Stimulated activated CD8-positive, alpha-beta memory T cell treated with anti-CD3 and anti-CD28 coated beads, Interleukin-2, amount 100 ng/mL, for 1 hour (primary cell): ENCODE measurements at regions not wholly inside any gene's neighbourhood (a gene's known extent, or its start where the extent isn't known, plus 50 kb on each side); places are given as distances from the start of the nearest gene placed in this dataset.
"Not testable (repeated sequence)": the region's sequence is repeated elsewhere in the genome, so short reads cannot be mapped to it uniquely, and the experiment has no call there.

Experiments used
- DNase-seq, 2 donors: peaks; one replicate each; pipeline ENCODE4 v3.0.0-alpha.2; 2020; ENCODE audit warnings: low read depth in 2 of 2

DNA sequence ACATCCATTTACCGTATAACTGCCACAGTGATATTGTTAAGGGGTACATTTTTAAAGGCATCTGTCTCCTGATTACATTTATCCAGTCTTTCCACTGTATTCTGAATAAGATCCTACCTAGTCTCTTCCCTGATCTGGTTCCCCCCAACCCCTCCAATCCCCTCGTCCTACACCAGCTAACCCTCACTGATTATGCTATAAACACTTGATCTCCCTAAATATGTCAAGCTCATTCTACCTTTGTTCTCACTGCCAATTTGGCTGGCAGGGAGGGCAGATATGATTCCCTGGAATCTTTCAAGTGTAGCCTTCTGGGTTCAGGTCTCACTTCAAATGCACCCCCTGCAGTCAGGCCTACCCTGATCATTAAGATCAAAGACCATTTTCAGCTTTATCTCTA is 1379.8 kb upstream of the MIR17HG start:
- DNase-seq, result no peak

DNA sequence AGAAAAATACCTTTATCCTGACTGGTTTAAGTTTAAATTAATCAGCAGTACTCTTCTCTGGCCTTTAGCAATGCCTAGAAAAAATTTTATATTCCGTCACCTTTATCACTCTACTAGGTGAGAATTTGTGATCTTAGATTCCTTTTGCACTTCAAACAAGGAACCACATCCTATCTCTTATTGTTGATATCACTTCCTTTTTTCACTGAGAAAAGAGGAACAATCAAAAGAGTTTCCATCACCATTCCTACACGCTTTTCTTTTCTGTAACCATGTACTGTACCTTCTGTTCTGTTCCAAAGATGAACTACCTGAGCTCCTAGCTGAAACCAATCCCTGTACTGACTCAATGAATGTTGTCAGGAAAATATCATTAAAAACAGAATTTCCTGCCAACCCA is 1379.0 kb upstream of the MIR17HG start:
- no peak for DNase-seq

DNA sequence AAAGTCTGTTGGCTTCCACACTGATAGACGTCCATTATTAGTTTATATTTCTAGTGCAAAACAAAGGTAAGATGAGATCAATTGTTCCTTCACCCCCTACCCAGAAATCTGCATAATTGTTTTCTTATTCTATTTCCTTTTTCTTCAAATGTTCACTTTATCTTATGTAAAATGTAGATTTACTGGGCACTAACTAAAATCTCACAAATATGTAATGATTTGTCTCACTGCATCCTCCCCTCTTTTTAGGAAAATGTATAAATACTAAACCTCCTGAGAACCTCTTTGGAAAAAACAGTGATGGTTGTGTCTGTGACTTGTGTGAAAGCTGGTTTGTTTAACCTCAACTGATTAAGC is 1377.2 kb upstream of the MIR17HG start:
- no peak for DNase-seq

DNA sequence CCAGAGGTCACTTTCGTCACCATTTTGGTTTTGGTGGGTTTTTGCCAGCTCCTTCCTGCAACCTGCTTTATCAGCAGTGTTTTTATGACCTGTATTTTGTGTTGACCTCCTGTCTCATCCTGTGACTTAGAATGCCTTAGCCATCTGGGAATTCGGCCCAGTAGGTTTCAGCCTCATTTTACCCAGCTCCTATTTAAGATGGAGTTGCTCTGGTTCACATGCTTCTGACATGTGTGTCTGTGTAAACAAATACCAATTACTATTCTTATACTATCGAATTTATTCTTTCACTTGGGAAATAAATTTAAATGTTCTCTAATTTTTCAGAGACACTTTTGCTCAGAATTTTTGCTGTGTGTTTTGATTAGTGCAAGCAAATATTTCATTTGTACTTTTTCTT is 1370.3 kb upstream of the MIR17HG start:
- DNase-seq, result no peak

DNA sequence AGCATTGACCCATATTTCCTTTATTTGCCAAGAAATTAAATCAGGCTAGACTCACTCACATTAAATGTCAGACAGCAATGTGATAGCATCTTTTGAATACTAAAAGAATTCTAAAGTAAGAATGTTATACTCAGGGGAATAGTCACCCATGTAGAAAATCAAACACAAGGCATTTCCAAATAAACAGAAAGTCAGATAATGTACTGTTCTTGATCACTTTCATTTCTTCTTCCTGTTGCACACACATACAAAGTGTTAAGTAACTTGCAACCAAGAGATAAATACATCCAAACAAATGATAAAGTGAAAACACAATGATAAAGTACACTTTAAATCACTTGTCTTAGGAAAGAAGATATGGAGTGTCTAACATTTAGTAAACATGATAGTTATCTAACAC is 1366.6 kb upstream of the MIR17HG start:
- no peak for DNase-seq

DNA sequence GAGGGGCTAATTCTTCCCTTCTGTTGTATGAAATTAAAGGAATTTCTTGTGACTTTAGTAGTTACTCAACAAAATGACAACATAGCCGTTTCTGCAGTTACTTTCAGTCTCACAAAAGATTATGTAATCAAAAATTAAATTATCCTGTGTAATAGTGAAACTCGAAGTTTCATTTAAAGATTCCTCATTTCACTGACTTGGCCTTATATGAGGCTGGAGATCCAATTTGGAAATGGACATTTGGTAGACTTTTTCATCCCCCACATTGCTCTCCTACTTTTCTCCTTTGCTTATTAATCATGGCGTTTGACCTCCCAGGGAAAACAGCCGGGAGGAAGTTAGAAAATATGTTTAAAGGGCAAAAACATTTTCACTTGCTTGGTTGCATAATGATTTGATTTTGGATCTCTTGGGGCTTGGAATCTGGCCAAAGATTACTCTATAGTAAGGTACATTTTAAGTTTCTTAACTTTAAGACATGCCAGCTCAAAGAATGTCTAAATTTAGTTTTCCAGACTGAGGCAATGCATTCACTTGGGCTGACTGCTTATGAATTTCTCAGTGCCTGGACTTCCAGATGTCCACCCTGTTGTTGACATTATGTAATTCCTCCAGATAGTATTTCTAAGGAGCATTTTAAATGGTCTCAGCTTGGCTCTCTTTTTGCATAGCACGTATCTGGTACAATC is 1364.9 kb upstream of the MIR17HG start:
- no peak for DNase-seq

DNA sequence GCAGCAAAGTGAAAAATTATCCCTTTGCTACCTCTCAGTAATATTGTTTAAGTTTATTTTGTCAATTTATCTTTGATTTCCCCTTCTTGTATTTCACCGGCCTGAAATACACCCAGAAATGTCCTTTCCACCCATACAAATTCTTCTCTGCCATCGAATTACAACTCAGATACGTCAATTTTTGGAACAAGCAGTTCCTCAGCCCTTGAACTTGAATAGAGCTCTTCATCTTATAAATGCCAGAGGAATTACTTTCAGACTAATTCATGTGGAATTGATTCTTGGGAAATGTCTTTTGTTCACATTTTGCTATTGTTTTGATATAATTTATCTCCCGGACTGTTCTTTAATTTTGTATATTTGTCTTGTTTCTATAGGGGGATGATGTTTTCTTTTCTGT is 1359.3 kb upstream of the MIR17HG start:
- no peak for DNase-seq

DNA sequence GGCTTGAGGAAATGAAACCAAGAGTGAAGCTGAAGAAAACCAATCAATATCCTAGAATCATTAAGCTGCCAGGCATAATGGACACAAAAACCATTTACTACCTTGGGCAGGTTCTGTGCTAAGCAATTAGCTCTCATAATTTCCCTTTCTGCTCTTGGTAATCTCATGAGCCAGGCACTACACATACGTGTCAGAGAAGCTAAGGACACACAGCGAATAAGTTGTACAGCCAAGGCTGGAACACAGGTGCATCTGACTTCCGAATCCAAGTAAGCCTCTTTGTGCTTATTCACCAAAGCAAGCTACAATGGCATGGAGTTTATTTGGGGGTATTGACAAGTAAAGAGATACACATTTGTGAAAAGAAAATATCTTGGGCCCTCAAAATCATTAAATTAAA is 1343.9 kb upstream of the MIR17HG start:
- no peak for DNase-seq

DNA sequence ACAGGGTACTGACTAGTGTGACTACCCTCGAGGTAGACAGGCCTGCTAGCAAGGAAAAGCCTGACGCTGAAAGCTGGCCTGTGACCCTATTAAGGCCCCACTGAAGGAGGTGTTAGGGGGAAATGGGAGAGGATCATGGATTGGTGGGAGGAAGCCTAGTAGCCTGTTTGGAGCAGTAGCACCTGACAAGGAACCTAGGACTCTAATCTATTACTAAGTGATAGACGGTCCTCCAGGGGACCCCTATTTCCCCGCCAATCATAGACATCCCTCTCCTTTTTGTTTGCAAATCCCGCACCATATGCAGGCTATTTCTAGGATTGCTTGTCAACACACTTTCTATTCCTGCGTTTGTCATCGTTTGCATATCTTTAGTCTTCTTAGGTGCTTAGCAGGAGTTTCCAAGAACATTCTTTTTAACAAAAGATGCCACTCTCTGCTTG is 1338.8 kb upstream of the MIR17HG start:
- DNase-seq, result no peak

DNA sequence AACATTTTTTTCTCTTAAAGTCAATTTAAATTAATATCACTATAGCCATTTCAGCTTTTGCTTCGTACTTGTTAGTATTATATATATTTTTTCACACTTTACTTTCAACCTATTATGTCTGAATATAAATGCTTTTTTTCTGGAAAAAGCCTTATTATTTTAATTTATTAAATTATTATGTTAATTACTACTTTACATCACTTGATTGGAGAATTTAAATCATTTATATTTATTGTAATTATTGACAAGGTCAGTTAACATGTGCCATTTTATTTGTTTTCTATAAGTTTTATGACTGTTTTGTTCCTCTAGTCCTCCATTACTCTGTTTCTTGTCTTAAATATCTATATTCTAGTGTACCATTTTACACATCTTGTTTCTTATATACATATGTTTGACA is 1333.4 kb upstream of the MIR17HG start:
- DNase-seq, result no peak

DNA sequence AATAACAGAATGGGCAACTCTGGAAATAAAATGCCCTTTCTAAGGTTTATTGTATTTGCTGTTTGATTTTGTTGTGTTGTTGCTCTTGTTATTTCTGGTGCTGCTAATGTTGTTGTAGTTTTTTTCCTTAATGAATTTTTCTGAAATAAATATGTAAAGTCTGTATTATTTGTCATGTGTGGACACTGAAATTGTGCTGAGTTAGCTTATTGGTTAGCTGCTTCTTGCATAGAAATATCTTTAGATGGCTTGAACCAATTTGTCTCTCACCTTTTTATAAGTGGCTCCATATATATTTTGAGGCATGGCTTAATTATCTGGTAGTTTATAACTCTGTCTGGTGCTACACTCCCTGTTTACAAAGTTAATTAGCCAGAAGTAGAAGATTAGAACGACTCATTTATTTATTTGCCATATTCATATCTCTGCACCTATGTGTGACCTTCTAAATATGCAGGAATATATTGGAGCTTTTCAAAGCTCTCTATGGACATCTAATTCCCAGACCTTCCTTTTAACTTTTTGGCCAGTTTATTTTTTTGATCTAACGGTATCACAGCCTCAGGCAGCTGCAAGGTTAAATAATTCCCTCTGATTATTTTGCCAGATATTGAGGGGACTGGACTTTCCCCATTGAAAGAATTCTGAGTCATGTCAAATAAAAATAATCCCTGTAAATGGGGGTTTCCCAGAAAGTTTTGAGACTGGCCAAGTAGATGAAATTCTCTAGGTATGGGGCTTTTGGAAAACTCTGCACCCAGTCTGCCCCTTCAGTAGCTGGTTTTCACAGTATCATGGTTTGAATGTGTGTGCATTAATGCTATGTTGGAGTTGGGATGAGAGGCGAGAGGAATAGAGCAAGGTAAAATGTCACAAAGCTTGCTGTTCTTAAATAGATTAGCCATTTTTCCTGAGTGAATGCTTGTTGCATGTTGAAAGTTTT is 1331.7 kb upstream of the MIR17HG start:
- no peak for DNase-seq

DNA sequence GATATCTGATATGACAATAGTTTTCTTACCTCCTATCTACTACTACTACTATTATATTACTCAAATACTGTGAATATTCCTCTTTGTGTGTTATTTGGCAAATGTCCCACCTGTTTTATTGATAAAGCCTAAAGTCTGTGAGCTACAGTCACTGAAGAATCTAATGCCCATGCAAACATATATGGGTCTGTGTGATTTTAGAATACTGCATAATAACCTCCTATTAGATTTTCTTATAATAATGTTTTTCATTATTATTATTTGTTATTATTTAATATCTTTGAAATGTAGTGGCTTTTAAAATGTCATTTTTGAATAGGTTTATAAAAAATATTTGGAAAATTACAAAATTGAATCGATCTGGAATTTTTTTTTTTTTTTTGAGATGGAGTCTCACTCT is 1330.8 kb upstream of the MIR17HG start:
- no peak for DNase-seq

DNA sequence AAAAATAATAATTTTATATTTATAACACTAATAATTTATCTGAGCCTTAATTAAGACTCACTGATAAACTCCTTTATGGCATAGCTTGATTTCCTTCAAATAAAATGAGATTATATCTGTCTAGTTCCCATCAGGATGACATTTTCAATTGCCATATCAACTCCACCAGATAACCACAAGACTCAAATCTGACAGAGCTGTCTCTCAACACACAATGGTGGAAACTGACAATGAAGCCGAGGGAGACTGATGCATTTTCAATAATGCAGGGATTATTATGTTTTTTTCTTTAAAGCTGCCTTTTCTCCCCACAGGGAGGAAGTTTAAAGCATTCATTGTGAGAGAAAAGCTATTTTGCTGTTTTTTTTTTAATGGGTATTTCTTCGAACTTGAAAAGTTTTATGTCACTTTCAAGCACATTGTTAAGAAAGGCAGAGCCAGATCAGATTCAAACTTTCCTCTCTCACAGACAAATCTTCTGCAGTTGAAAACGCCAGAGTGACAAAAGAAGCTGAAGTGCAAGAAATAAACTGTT is 1326.9 kb upstream of the MIR17HG start:
- DNase-seq, result no peak

DNA sequence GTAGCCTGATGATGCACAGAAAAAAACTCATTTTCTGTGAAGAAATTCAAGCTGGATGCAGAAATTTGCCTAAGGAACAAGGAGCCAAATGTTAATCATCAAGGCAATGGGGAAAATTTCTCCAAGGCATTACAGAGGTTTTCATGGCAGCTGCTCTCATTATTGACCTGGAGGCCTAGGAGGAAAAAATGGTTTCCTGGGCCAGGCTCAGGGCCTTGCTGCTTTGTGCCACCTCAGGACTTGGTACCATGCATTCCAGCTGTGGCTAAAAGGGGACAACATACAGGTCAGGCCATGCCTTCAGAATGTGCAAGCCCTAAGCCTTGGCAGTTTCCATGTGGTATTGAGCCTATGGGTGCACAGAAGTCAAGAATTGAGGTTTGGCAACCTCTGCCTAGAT is 1320.1 kb upstream of the MIR17HG start:
- DNase-seq, result no peak

DNA sequence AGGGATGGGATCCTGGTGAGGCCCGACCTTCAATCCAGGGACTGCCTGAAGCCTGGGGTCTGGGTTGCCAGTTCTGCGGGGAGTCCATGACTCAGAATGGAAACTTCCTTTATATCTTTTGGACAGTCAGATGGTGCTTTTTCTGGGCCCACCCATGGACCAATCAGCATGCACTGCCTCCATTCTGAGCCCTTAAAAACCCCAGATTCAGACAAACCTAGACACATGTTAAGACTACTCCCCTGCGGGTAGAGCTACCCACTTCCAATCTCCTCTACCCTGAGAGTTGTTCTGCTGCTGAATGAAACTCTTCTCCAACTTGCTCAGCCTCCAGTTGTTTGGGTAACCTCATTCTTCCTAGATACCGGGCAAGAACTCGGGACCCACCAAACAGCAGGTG is 1315.2 kb upstream of the MIR17HG start:
- no peak for DNase-seq

DNA sequence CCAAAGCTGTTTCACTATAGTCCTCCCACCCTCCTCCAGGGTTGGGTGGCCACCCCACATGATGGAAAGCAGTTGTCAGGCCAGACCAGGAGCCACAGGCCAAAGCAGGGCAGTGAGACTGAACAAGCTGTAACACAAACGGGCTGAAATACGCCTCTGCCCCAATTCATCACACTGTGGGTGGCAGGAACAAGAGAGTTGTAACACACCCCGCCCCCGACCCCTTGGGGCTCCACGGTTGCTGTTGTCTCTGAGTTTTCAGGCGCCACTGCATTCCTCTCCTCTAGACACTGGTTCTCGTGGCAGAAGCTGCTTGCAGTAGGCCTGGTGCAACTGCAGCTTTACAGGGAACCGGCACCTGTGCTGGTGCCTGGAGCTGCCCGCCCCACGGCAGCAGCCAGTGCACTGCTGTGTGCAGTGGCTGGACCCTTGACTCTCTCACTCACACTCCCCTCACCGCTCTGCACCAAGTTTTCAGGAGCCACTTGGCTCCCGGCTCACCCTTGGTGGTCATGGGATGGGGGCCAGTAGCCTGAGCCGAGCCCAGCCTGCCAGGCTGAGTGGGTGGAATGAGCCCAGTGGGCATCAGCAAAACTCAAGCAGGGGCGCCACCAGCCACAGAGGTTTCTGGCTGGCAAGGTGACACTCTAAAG is 1314.5 kb upstream of the MIR17HG start:
- no peak for DNase-seq

DNA sequence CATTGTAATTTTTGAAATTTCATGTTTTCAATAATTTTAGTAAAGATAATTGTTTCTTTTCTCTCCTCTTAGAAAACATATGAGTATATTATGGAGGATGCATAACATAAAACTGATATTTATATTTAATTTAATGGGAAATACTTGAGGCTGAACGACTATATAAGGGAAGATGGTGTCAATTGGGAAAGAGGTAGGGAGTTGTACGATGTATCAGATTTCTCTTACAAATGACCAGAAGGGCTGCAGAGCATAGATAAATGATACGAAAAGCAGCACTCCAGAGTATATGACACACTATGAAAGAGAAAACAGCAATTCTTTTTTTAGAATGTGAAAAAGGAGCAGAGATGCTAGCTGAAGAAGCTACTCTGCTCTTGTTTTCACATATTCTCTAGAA is 1308.0 kb upstream of the MIR17HG start:
- DNase-seq, result no peak

DNA sequence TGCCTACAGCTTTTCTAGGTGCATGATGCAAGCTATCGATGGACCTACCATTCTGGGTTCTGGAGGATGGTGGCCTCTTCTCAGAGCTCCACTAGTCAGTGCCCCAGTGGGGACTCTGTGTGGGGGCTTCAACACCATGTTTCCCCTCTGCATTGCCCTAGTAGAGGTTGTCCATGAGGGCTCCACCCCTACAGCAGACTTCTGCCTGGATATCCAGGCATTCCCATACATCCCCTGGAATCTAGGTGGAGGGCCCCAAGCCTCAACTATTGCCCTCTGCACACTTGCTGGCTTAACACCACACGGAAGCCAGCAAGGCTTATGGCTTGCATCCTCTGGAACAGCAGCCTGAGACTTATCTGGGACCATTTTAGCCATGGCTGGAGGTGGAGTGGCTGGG is 1299.9 kb upstream of the MIR17HG start:
- no peak for DNase-seq

DNA sequence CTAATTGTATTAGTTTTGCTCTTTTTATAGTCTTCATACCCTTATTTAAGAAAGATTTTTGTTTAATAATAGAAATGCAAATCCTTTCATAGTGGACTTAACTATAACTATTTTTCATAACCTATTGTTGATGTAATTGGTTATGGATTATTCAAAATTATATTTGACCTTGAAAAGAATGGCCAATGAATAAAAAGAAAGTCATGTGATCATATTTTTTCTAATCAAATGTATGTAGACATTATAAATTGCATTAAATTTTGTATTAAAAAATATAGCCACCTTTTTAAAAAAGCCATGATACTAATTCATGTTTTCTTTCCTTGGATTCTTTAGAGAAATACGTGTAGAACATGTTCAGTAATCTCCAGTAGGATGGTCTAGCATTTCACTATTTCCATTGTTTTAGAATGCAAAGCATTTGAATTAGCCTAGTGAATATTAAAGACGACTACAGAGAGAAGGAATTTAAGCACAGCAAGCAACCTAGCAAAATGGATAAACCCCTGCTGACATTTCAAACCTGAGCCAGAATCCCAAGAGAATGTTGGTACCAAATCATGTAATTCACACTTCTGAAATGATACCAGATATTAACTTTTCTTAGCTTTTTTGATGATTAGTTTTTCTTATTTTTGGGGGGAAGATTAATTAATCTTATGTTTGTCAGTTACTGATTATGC is 1297.4 kb upstream of the MIR17HG start:
- no peak for DNase-seq

DNA sequence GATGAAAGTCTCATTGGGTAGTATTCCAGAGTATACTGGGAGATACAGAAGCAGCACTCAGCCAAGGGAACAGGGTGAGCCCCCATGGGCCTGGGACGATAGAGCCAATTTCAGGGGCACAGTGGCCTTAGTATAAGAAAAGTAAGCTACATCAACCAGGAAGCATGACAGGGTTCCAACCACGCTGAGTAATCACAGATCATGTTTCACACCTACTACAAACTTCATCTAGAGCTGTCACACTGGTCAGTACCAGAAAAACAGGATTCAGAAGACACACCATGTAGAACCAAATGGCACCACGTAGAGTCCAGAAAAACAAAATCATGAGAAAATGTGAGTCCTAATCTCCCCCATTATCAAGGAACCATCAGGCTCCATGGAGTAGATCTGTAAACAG is 1292.4 kb upstream of the MIR17HG start:
- DNase-seq, result no peak

DNA sequence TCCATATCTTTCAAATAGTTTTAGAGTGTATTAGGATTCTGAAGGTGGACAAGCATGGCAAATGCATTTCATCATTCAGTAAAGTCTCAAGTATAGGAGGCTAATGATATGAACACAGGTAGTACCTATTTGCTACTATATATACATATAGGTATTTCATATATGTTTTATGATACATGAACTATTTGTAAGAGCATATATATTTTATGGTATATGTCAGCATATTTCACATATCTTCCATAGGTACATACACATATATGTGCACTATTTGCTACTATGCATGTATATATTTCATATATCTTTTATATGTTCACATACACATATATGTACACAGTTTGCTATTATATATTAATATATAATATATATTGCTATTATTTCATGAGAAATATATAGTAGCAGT is 1291.7 kb upstream of the MIR17HG start:
- DNase-seq, result no peak

DNA sequence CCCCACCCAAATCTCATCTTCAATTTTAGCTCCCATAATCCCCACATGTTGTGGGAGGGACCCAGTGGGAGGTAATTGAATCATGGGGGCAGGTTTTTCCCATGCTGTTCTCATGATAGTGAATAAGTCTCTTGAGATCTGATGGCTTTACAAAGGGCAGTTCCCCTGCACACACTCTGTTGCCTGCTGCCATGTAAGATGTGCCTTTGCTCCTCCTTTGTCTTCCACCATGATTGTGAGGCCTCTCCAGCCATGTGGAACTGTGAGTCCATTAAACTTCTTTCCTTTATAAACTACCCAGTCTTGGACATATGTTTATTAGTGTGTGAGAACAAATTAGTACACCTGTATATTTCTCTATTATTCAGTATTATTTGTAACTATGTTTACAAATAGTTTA is 1283.3 kb upstream of the MIR17HG start:
- not testable (repeated sequence) for DNase-seq
